AG09319 (cell line): ENCODE measurements at regions not wholly inside any gene's neighbourhood (a gene's known extent, or its start where the extent isn't known, plus 50 kb on each side); places are given as distances from the start of the nearest gene placed in this dataset.

Experiments
- DNase-seq: peaks from one replicate; pipeline ENCODE4 v3.0.0-alpha.2; 2010; ENCODE audit warnings: low read depth; ENCODE audit errors: extremely low read depth
- CTCF ChIP-seq: IDR thresholded peaks from 2 replicates; pipeline ENCODE4 v1.5.1; 2011; ENCODE audit warnings: low read depth, mild to moderate bottlenecking, inconsistent platforms, low read length, moderate library complexity

DNA sequence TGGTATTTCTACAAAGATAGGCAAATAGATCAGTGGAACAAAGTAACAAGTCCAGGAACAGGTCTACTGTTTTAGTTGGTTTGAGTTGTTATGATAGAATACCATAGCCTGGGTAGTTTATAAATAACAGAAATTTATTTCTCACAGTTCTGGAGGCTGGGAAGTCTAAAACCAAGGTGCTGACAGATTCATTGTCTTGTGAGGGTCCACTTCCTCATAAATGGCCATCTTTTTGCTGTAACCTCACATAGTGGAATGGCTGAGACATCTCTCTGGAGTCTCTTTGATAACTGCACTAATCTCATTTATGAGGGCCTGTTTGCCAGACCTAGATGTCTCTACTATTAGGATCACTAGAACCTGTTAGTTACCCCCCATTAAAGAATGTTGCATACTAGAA, 152.3 kb upstream of the MYRIP start:
- DNase-seq: no peak
- TF ChIP-seq CTCF: no peak

DNA sequence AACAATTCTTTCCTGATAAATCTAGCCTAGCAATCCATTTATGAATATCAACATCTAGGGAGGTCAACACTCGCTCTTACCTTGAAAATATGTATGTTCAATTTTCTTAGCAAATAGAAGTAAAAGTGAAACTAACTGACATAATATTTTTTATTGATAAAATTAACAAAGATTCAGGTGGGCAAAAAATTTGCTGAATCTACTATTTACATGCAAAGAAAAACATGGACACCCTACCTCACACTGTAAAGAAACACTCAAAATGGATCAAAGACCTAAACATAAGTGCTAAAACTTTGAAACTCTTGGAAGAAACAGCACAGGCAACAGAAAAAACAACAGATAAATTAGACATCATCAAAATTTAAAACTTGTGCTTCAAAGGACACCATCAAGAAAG, 151.6 kb upstream of the MYRIP start:
- no peak for TF ChIP-seq CTCF

DNA sequence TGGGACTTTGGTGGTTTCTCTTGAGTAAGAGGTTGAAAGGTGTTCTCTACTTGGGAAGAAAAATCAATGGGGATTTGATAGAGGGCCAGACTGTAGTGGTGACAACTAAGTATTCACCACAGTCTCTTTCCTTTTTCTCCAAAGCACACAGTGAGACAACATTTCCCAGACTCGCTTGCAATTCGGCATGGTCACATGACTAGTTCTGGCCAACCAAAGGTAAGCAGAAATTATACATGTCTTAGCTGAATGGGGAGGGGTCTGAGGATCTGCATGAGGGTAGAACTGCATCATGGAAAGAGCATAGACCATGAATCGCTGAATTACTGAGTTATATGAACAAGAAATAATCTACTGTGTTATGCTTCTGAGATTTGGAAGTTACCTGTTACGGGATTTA, 144.5 kb upstream of the MYRIP start:
- no peak for DNase-seq
- no peak for TF ChIP-seq CTCF

More for the DNA sequence above, 151.6 kb upstream of the MYRIP start:
- no peak for DNase-seq

DNA sequence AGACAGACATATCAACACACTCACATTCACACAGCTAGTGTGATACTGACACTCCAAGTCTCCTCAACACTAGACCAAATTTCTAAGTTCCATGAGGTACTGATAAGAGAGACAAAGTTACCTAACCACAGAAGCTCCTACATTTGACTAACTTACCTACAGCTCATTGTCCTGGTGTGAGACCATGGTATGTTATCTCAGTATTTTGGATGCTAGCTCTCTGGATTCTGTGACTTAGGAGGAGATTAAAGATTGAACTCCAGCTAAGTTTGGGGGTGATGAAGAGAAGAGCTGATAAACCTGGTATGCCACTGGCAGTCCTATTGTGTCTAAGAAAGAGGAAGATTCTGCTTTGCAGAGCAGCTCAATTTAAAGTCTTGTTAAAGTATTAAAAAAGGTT, 144.0 kb upstream of the MYRIP start:
- DNase-seq: no peak
- TF ChIP-seq CTCF: no peak

- TF ChIP-seq CTCF: peak; percentile 71
- DNase-seq: peak; percentile 25
Measured at GRCh38 chr3:39668420-39668819, 141.0 kb upstream of the MYRIP start.

DNA sequence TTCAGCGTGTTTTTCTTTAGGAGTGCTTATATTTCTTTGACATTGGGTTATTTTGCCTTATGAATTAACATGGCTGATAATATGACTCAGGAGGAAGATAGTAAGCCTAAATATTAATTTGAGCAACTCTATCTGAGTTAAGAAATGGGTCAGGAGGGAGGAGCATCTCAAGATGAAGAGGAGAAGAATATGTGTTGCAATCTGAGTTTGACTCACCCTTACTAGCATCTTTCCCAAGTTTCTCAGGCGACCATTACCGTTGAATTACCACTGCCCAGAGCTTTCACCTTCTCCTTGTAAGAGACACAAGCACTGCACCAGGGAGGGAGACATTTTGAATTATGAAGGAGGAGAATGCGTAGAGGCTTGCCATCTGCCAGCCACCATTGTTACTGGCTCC, 138.3 kb upstream of the MYRIP start:
- DNase-seq: no peak
- TF ChIP-seq CTCF: no peak

DNA sequence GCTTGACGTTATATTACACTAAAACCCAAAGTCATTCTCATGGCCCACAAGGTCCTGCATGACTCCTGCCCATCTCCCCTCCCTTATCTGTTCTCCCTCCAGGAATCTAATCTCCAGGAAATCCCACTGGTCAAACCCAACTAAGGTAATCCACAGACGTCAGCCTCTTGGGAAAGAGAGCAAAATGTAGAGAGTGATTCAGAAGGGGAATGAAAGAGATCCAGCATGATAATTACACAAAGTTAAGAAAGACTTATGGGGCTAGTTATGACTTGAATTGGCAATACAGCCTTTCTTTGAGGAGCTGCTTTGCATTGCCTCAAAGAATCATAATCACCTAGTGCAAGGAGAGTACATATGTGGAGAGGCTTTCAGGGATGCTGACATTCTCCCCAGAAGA, 137.8 kb upstream of the MYRIP start:
- DNase-seq: no peak
- TF ChIP-seq CTCF: no peak
